Mesendoderm (in vitro differentiated cells): ENCODE measurements at regions not wholly inside any gene's neighbourhood (a gene's known extent, or its start where the extent isn't known, plus 50 kb on each side); places are given as distances from the start of the nearest gene placed in this dataset.

Experiments used
- DNase-seq: peaks from one replicate; pipeline ENCODE4 v3.0.0; 2013
- H2AK5ac ChIP-seq: 2 replicates; pipeline ENCODE4 v1.6.1; 2013; ENCODE audit warnings: low read length, inconsistent platforms
- H2BK120ac ChIP-seq: 2 replicates; pipeline ENCODE4 v1.6.1; 2013; ENCODE audit warnings: low read depth, mild to moderate bottlenecking, low read length, moderate library complexity, mixed read lengths
- H2BK15ac ChIP-seq: replicated peaks from 2 replicates; pipeline ENCODE4 v1.6.1; 2013; ENCODE audit warnings: low read depth, mild to moderate bottlenecking, moderate library complexity
- H2BK5ac ChIP-seq: 2 replicates; pipeline ENCODE4 v1.6.1; 2013; ENCODE audit warnings: low read length, inconsistent platforms
- H3K18ac ChIP-seq: 2 replicates; pipeline ENCODE4 v1.6.1; 2013; ENCODE audit warnings: mild to moderate bottlenecking, low read length, mixed read lengths
- H3K23ac ChIP-seq: one replicate; pipeline ENCODE4 v1.6.1; 2013; ENCODE audit warnings: low read length
- H3K27ac ChIP-seq: 2 replicates; pipeline ENCODE4 v1.5.1; 2013; ENCODE audit warnings: low read depth, mild to moderate bottlenecking, inconsistent platforms, low read length, moderate library complexity
- H3K27me3 ChIP-seq: 2 replicates; pipeline ENCODE4 v1.6.1; 2013; ENCODE audit warnings: low read length, control low read depth, mild to moderate bottlenecking, inconsistent platforms; ENCODE audit not compliant: insufficient read depth, poor library complexity
- H3K36me3 ChIP-seq: 2 replicates; pipeline ENCODE4 v1.6.1; 2013; ENCODE audit warnings: low read length, inconsistent platforms; ENCODE audit not compliant: control insufficient read depth, insufficient read depth
- H3K4ac ChIP-seq: one replicate; pipeline ENCODE4 v1.6.1; 2013; ENCODE audit warnings: low read depth, mild to moderate bottlenecking, low read length, moderate library complexity
- H3K4me1 ChIP-seq: 2 replicates; pipeline ENCODE4 v1.6.1; 2013; ENCODE audit warnings: low read depth, low read length, inconsistent platforms; ENCODE audit not compliant: control insufficient read depth
- H3K4me2 ChIP-seq: 2 replicates; pipeline ENCODE4 v1.6.1; 2013; ENCODE audit warnings: low read length
- H3K4me3 ChIP-seq: 2 replicates; pipeline ENCODE4 v1.5.1; 2013; ENCODE audit warnings: mild to moderate bottlenecking, low read length
- H3K56ac ChIP-seq: one replicate; pipeline ENCODE4 v1.6.1; 2013; ENCODE audit warnings: low read length
- H3K79me1 ChIP-seq: 2 replicates; pipeline ENCODE4 v1.6.1; 2013; ENCODE audit warnings: low read length, inconsistent platforms
- H3K79me2 ChIP-seq: 2 replicates; pipeline ENCODE4 v1.6.1; 2013; ENCODE audit warnings: mild to moderate bottlenecking, low read length; ENCODE audit not compliant: control insufficient read depth, insufficient read depth
- H3K9ac ChIP-seq: 2 replicates; pipeline ENCODE4 v1.6.1; 2013; ENCODE audit warnings: low read length, inconsistent platforms
- H4K5ac ChIP-seq: one replicate; pipeline ENCODE4 v1.6.1; 2013; ENCODE audit warnings: low read length
- H4K8ac ChIP-seq: one replicate; pipeline ENCODE4 v1.6.1; 2013; ENCODE audit warnings: low read depth, mild to moderate bottlenecking, control low read depth, low read length, moderate library complexity
- WGBS: extraction: QIAGEN DNeasy Blood & Tissue Kit; methylation state at CpG from one replicate; pipeline ENCODE4 v1.1.7; 2013; ENCODE audit warnings: low lambda C conversion rate, missing lambda C conversion rate; ENCODE audit not compliant: insufficient coverage; ENCODE audit errors: extremely low coverage; 5-methylcytosine and 5-hydroxymethylcytosine counted together

DNA sequence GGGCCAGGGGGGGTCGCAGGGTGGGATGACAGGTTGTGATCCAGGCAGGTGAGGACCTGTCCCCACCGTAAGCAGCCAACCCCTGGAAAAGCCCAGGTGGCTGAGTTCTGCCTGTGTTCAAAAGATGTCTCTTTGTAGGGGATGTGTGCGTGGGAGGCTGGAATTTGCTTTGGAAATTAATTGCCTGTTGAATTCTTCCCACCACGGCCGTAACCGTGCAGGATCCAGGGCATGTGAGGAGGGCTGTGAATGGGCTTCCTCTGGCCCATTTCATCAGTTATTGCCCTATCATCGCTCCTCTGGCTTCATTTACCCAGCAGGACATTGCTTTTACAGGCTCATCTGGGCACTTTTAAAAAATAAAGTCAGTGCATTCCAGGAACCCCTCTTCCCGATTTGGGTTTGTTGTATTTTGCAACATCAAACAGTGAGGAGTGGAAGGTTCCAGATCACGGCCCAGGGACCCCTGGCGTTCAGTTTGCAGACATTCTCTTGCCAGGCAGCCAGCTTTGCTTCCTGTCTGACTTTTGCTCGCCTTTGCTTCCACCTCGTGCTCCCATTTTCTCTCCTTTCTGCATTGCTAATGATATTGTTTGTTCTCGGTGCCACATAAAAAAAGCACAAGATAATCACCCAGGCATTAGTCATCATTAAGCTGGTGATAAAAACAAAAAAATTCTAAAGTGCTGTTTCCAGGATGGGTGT is 1306.6 kb downstream of the BRD1 start:
- Histone ChIP-seq H2BK15ac (no peak overlapping the region), H3K27ac (no peak overlapping the region), H2BK5ac (no peak overlapping the region), H3K79me1 (no peaks in the 10 kb centered on the region), H3K79me2 (no peaks in the 10 kb centered on the region), H3K27me3 (no peaks in the 10 kb centered on the region), H3K56ac (no peak overlapping the region), H3K4me1 (no peaks in the 10 kb centered on the region), H3K36me3 (no peaks in the 10 kb centered on the region), H3K9ac (no peak overlapping the region), H2AK5ac (no peak overlapping the region), H3K4me2 (no peak overlapping the region), H3K23ac (no peak overlapping the region), H2BK120ac (no peak overlapping the region), H3K4ac (no peak overlapping the region), H4K8ac (no peak overlapping the region), H3K4me3 (no peak overlapping the region), H4K5ac (no peak overlapping the region), H3K18ac (no peak overlapping the region)
- DNase-seq, result no peak
- no CpG with 5 or more reads among the region's 13 CpGs for WGBS

DNA sequence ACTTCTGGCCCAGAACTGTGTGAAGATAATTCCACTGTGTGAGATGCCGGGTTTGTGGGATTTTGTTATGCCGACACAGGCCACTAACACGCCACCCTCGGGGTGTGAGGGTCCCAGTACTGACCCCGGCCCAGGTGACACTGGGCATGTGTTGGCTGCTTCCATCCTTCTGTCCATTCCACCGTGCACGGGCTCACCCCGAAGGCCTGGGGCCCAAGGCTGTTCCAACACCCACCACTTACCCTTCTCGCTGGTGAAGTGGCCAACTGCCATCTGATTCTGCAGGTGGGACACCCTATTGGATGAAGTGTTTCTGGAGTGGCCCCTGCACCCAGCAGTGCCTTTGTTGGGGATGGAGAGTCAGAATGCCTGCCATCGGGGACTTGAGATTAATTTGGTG is 1307.5 kb downstream of the BRD1 start:
- no peak overlapping the region for H3K4ac ChIP-seq
- no peak overlapping the region for H2BK120ac ChIP-seq
- H3K4me2 ChIP-seq, result no peak overlapping the region
- DNase-seq, result no peak
- no peak overlapping the region for H4K8ac ChIP-seq
- H3K56ac ChIP-seq, result no peak overlapping the region
- H3K79me2 ChIP-seq, result no peaks in the 10 kb centered on the region
- no peak overlapping the region for H3K23ac ChIP-seq
- no peak overlapping the region for H4K5ac ChIP-seq
- H3K18ac ChIP-seq, result no peak overlapping the region
- H3K9ac ChIP-seq, result no peak overlapping the region
- no peak overlapping the region for H2BK5ac ChIP-seq
- H3K36me3 ChIP-seq, result no peaks in the 10 kb centered on the region
- no peak overlapping the region for H3K4me3 ChIP-seq
- H3K79me1 ChIP-seq, result no peaks in the 10 kb centered on the region
- WGBS, result no CpG with 5 or more reads among the region's 10 CpGs
- H3K4me1 ChIP-seq, result no peaks in the 10 kb centered on the region
- H3K27ac ChIP-seq, result no peak overlapping the region
- H2AK5ac ChIP-seq, result no peak overlapping the region
- no peaks in the 10 kb centered on the region for H3K27me3 ChIP-seq
- no peak overlapping the region for H2BK15ac ChIP-seq

GRCh38 chr22:48517039-48518030 is 1310.3 kb downstream of the BRD1 start:
- Histone ChIP-seq H3K23ac (no peak overlapping the region), H3K9ac (no peak overlapping the region), H3K4me1 (no peaks in the 10 kb centered on the region), H3K36me3 (no peaks in the 10 kb centered on the region), H3K4ac (no peak overlapping the region), H3K79me1 (no peaks in the 10 kb centered on the region), H3K4me3 (no peak overlapping the region), H3K56ac (no peak overlapping the region), H3K18ac (no peak overlapping the region), H3K79me2 (no peaks in the 10 kb centered on the region), H2BK15ac (no peak overlapping the region), H3K27me3 (no peaks in the 10 kb centered on the region), H2AK5ac (no peak overlapping the region), H3K27ac (no peak overlapping the region), H2BK5ac (no peak overlapping the region), H2BK120ac (no peak overlapping the region), H3K4me2 (no peak overlapping the region), H4K8ac (no peak overlapping the region), H4K5ac (no peak overlapping the region)
- no CpG with 5 or more reads among the region's 35 CpGs for WGBS
- DNase-seq, result no peak

GRCh38 chr22:48516571-48516970 is 1311.1 kb downstream of the BRD1 start:
- H3K4me2 ChIP-seq, result no peak overlapping the region
- no peaks in the 10 kb centered on the region for H3K27me3 ChIP-seq
- H3K4me3 ChIP-seq, result no peak overlapping the region
- no peak overlapping the region for H3K56ac ChIP-seq
- H3K4me1 ChIP-seq, result no peaks in the 10 kb centered on the region
- H3K9ac ChIP-seq, result no peak overlapping the region
- no CpG with 5 or more reads among the region's 9 CpGs for WGBS
- no peak overlapping the region for H4K8ac ChIP-seq
- no peaks in the 10 kb centered on the region for H3K79me1 ChIP-seq
- H3K23ac ChIP-seq, result no peak overlapping the region
- no peak for DNase-seq
- no peak overlapping the region for H2BK15ac ChIP-seq
- H4K5ac ChIP-seq, result no peak overlapping the region
- no peak overlapping the region for H2BK120ac ChIP-seq
- no peak overlapping the region for H3K18ac ChIP-seq
- H3K79me2 ChIP-seq, result no peaks in the 10 kb centered on the region
- no peak overlapping the region for H3K4ac ChIP-seq
- H3K36me3 ChIP-seq, result no peaks in the 10 kb centered on the region
- H3K27ac ChIP-seq, result no peak overlapping the region
- H2AK5ac ChIP-seq, result no peak overlapping the region
- no peak overlapping the region for H2BK5ac ChIP-seq

DNA sequence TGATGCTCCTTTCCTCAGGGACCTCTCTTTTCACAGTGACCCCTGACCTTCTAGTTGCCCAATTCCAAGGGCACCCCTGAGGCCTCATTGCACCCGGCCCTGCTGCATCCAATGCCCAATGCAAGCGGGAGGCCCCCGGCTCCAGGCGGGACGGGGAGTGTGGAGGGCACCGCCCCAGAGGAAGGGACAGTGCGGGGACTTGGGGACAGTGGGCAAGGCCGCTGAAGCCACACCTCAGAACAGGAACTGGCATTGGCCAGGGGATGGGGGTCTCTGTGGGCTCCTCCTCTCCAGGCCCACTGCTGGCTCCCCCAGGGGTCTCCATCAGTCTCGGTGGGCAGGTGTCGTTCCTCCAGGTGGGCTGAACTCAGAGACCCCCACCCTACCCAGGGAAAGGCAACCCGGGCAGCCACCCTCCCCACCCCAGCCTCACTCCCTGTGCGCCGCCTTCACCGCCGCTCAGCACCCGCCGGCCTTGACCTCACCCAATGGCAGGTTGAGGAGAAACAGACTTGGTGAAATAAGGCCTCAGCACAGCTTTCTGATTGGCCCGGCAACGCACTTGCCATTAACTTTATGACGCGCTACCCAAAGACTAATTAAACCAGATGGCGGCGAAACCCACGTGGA is 1312.0 kb downstream of the BRD1 start:
- H3K4me1 ChIP-seq, result no peaks in the 10 kb centered on the region
- no peak overlapping the region for H2BK5ac ChIP-seq
- H4K8ac ChIP-seq, result no peak overlapping the region
- no peak overlapping the region for H2BK120ac ChIP-seq
- H2BK15ac ChIP-seq, result no peak overlapping the region
- no peak overlapping the region for H3K9ac ChIP-seq
- no peaks in the 10 kb centered on the region for H3K27me3 ChIP-seq
- no peak overlapping the region for H4K5ac ChIP-seq
- H3K18ac ChIP-seq, result no peak overlapping the region
- no peak for DNase-seq
- no CpG with 5 or more reads among the region's 24 CpGs for WGBS
- no peaks in the 10 kb centered on the region for H3K36me3 ChIP-seq
- no peak overlapping the region for H2AK5ac ChIP-seq
- no peak overlapping the region for H3K23ac ChIP-seq
- no peak overlapping the region for H3K4me2 ChIP-seq
- no peak overlapping the region for H3K27ac ChIP-seq
- H3K79me1 ChIP-seq, result no peaks in the 10 kb centered on the region
- H3K4me3 ChIP-seq, result no peak overlapping the region
- no peak overlapping the region for H3K4ac ChIP-seq
- no peaks in the 10 kb centered on the region for H3K79me2 ChIP-seq
- H3K56ac ChIP-seq, result no peak overlapping the region
